Skeletal muscle cell (primary cell): ENCODE measurements at regions not wholly inside any gene's neighbourhood (a gene's known extent, or its start where the extent isn't known, plus 50 kb on each side); places are given as distances from the start of the nearest gene placed in this dataset.
"Not testable (repeated sequence)": the region's sequence is repeated elsewhere in the genome, so short reads cannot be mapped to it uniquely, and the experiment has no call there.

ENCODE experiments used
- DNase-seq: peaks from one replicate; pipeline ENCODE4 v3.0.0-alpha.2; 2010; ENCODE audit warnings: low read depth
- H3K4me3 ChIP-seq: 2 replicates; pipeline ENCODE4 v1.5.1; 2011; ENCODE audit warnings: low read depth, mild to moderate bottlenecking, control low read depth, low read length, moderate library complexity

- DNase-seq, result not testable (repeated sequence)
- H3K4me3 ChIP-seq, result peak overlapping the region; percentile 5
Measured at GRCh38 chr15:28789401-28790114, 58.9 kb downstream of the GOLGA6L7 start.

GRCh38 chr15:28788649-28789400 is 59.6 kb downstream of the GOLGA6L7 start:
- H3K4me3 ChIP-seq, result peak overlapping the region; percentile 18
- DNase-seq, result not testable (repeated sequence)

- DNase-seq, result not testable (repeated sequence)
Measured at GRCh38 chr15:28788176-28788575, 60.3 kb downstream of the GOLGA6L7 start.

GRCh38 chr15:28786521-28786920 is 61.9 kb downstream of the GOLGA6L7 start:
- no peak overlapping the region for H3K4me3 ChIP-seq
- peak; percentile 13 for DNase-seq

More at GRCh38 chr15:28788176-28788575, 60.3 kb downstream of the GOLGA6L7 start:
- not testable (repeated sequence) for H3K4me3 ChIP-seq

- not testable (repeated sequence) for DNase-seq, H3K4me3 ChIP-seq
Measured at GRCh38 chr15:28784347-28785163, 63.9 kb downstream of the GOLGA6L7 start.

GRCh38 chr15:28783873-28784272 is 64.6 kb downstream of the GOLGA6L7 start:
- no peak for DNase-seq
- H3K4me3 ChIP-seq, result no peak overlapping the region

- H3K4me3 ChIP-seq, result no peak overlapping the region
- DNase-seq, result no peak
Measured at GRCh38 chr15:28783466-28783865, 65.0 kb downstream of the GOLGA6L7 start.

- not testable (repeated sequence) for H3K4me3 ChIP-seq, DNase-seq
Measured at GRCh38 chr15:28778397-28778796, 66.2 kb upstream of the GOLGA8M start.

GRCh38 chr15:28772857-28773256 is 60.6 kb upstream of the GOLGA8M start:
- H3K4me3 ChIP-seq, DNase-seq: not testable (repeated sequence)
